Neuronal stem cell (in vitro differentiated cells): ENCODE measurements at regions not wholly inside any gene's neighbourhood (a gene's known extent, or its start where the extent isn't known, plus 50 kb on each side); places are given as distances from the start of the nearest gene placed in this dataset.

Source experiments
- DNase-seq: peaks from one replicate; pipeline ENCODE4 v3.0.0-alpha.2; 2013; ENCODE audit warnings: low spot score
- H2AFZ ChIP-seq: one replicate; pipeline ENCODE4 v1.6.1; 2013; ENCODE audit warnings: mild to moderate bottlenecking, low read length, inconsistent platforms
- H2AK5ac ChIP-seq: 2 replicates; pipeline ENCODE4 v1.6.1; 2013; ENCODE audit warnings: low read depth, mild to moderate bottlenecking, inconsistent platforms, low read length, moderate library complexity, mixed read lengths
- H2BK120ac ChIP-seq: 2 replicates; pipeline ENCODE4 v1.6.1; 2013; ENCODE audit warnings: low read depth, mild to moderate bottlenecking, inconsistent platforms, low read length, moderate library complexity, mixed read lengths
- H2BK12ac ChIP-seq: one replicate; pipeline ENCODE4 v1.6.1; 2013; ENCODE audit warnings: low read length, inconsistent platforms
- H2BK15ac ChIP-seq: 2 replicates; pipeline ENCODE4 v1.6.1; 2013; ENCODE audit warnings: mild to moderate bottlenecking, low read length, inconsistent platforms, mixed read lengths
- H2BK5ac ChIP-seq: one replicate; pipeline ENCODE4 v1.6.1; 2013; ENCODE audit warnings: inconsistent platforms, mild to moderate bottlenecking, low read length, moderate library complexity
- H3K14ac ChIP-seq: one replicate; pipeline ENCODE4 v1.6.1; 2013; ENCODE audit warnings: low read length, inconsistent platforms
- H3K18ac ChIP-seq: 2 replicates; pipeline ENCODE4 v1.6.1; 2013; ENCODE audit warnings: low read length, inconsistent platforms
- H3K23ac ChIP-seq: 2 replicates; pipeline ENCODE4 v1.6.1; 2013; ENCODE audit warnings: low read depth, mild to moderate bottlenecking, mixed read lengths, low read length, inconsistent platforms; ENCODE audit not compliant: poor library complexity
- H3K27ac ChIP-seq: replicated peaks from 3 replicates; pipeline ENCODE4 v1.5.1; 2013; ENCODE audit warnings: low read length, inconsistent platforms
- H3K27me3 ChIP-seq, 3 experiments: 2 replicates each; pipeline ENCODE4 v1.6.1; 2013; ENCODE audit warnings: low read length in 3 of 3, mild to moderate bottlenecking in 2 of 3, inconsistent platforms in 1 of 3, low read depth in 1 of 3, mixed read lengths in 1 of 3, moderate library complexity in 1 of 3; ENCODE audit not compliant: control insufficient read depth in 3 of 3, insufficient read depth in 3 of 3
- H3K36me3 ChIP-seq, 2 donors: replicated peaks in 1 of 2; 2 replicates each; pipeline ENCODE4 v1.6.1; 2013; ENCODE audit warnings: low read length in 2 of 2; ENCODE audit not compliant: control insufficient read depth in 2 of 2, insufficient read depth in 2 of 2
- H3K4ac ChIP-seq: 2 replicates; pipeline ENCODE4 v1.6.1; 2013; ENCODE audit warnings: inconsistent platforms, mild to moderate bottlenecking, low read length, moderate library complexity
- H3K4me1 ChIP-seq, 2 donors: 1 replicate in 1 of 2; 2 replicates in 1 of 2; pipeline ENCODE4 v1.6.1; 2013; ENCODE audit warnings: low read length in 2 of 2, low read depth in 1 of 2; ENCODE audit not compliant: control insufficient read depth in 2 of 2, insufficient read depth in 1 of 2
- H3K4me2 ChIP-seq: one replicate; pipeline ENCODE4 v1.6.1; 2013; ENCODE audit warnings: mild to moderate bottlenecking, low read length, inconsistent platforms; ENCODE audit not compliant: insufficient read depth, poor library complexity, severe bottlenecking
- H3K4me3 ChIP-seq, 2 donors: 2 replicates each; pipeline ENCODE4 v1.5.1; 2013; ENCODE audit warnings: low read length in 2 of 2, mild to moderate bottlenecking in 2 of 2, inconsistent platforms in 1 of 2, moderate library complexity in 1 of 2
- H3K79me1 ChIP-seq: one replicate; pipeline ENCODE4 v1.6.1; 2013; ENCODE audit warnings: low read depth, mild to moderate bottlenecking, inconsistent platforms, low read length, moderate library complexity
- H3K9ac ChIP-seq: one replicate; pipeline ENCODE4 v1.6.1; 2013; ENCODE audit warnings: mild to moderate bottlenecking, low read depth, low read length, inconsistent platforms; ENCODE audit not compliant: poor library complexity
- H3K9me3 ChIP-seq, 2 donors: replicated peaks in 1 of 2; 2 replicates each; pipeline versions ENCODE3 to v1.6.1; 2013; ENCODE audit warnings: low read length in 2 of 2, mild to moderate bottlenecking in 2 of 2, inconsistent platforms in 1 of 2, low read depth in 1 of 2, mixed read lengths in 1 of 2, moderate library complexity in 1 of 2; ENCODE audit not compliant: control insufficient read depth in 2 of 2, insufficient read depth in 1 of 2
- H4K8ac ChIP-seq: one replicate; pipeline ENCODE4 v1.6.1; 2013; ENCODE audit warnings: low read depth, mild to moderate bottlenecking, inconsistent platforms, low read length, moderate library complexity
- H4K91ac ChIP-seq: one replicate; pipeline ENCODE4 v1.6.1; 2013; ENCODE audit warnings: low read length, low read depth, mild to moderate bottlenecking, inconsistent platforms; ENCODE audit not compliant: poor library complexity
- WGBS, 2 donors: extraction: QIAGEN DNeasy Blood & Tissue Kit; methylation state at CpG; one replicate each; pipeline ENCODE4 v1.1.7; 2013; ENCODE audit warnings: missing lambda C conversion rate in 2 of 2, mixed read lengths in 1 of 2; ENCODE audit not compliant: insufficient read length in 2 of 2, insufficient replicate concordance in 1 of 2; ENCODE audit errors: extremely low coverage in 2 of 2; 5-methylcytosine and 5-hydroxymethylcytosine counted together

- H2BK120ac ChIP-seq = no peak overlapping the region
- no peak overlapping the region for H3K9ac ChIP-seq
- no peak overlapping the region for H2AFZ ChIP-seq
- no peak overlapping the region for H4K91ac ChIP-seq
- no peak overlapping the region for H3K18ac ChIP-seq
- H3K27ac ChIP-seq = no peak overlapping the region
- no peaks in the 10 kb centered on the region for H3K79me1 ChIP-seq
- H3K4me3 ChIP-seq = no peak overlapping the region
- H3K23ac ChIP-seq = no peak overlapping the region
- no peak overlapping the region for H2AK5ac ChIP-seq
- no peak overlapping the region for H3K4ac ChIP-seq
- H3K36me3 ChIP-seq = no peaks in the 10 kb centered on the region
- no peak overlapping the region for H4K8ac ChIP-seq
- no peak overlapping the region for H3K4me2 ChIP-seq
- H3K4me1 ChIP-seq = peaks cover 0 to 6% of the 10 kb centered on the region in 2 donors
- H2BK15ac ChIP-seq = no peak overlapping the region
- no peak overlapping the region for H2BK5ac ChIP-seq
- H3K14ac ChIP-seq = no peak overlapping the region
- no peaks in the 10 kb centered on the region for H3K27me3 ChIP-seq
- no peak for DNase-seq
- H3K9me3 ChIP-seq = no peaks in the 10 kb centered on the region
- H2BK12ac ChIP-seq = no peak overlapping the region
These were observed 1109.3 kb downstream of the MAT2B start for GRCh38 chr5:164614707-164615106.

- Histone ChIP-seq H3K27me3 (no peaks in the 10 kb centered on the region), H4K91ac (no peak overlapping the region), H2BK15ac (no peak overlapping the region), H3K4me3 (no peak overlapping the region), H2BK5ac (no peak overlapping the region), H3K18ac (no peak overlapping the region), H2AFZ (no peak overlapping the region), H3K4ac (no peak overlapping the region), H2AK5ac (no peak overlapping the region), H3K4me2 (no peak overlapping the region), H3K4me1 (peaks cover 3 to 10% of the 10 kb centered on the region in 2 donors), H3K9me3 (no peaks in the 10 kb centered on the region), H3K23ac (no peak overlapping the region), H3K14ac (no peak overlapping the region), H3K9ac (no peak overlapping the region), H3K36me3 (no peaks in the 10 kb centered on the region), H2BK120ac (no peak overlapping the region), H3K79me1 (no peaks in the 10 kb centered on the region), H4K8ac (no peak overlapping the region), H2BK12ac (no peak overlapping the region), H3K27ac (no peak overlapping the region)
- no peak for DNase-seq
- no CpG with 5 or more reads among the region's 5 CpGs for WGBS, 2 donors
These were observed 1111.9 kb downstream of the MAT2B start for GRCh38 chr5:164617290-164617689.

GRCh38 chr5:164627021-164627420 lies 1121.6 kb downstream of the MAT2B start:
- no peak overlapping the region for H3K4me3 ChIP-seq
- no peak overlapping the region for H3K4me2 ChIP-seq
- H3K27me3 ChIP-seq = no peaks in the 10 kb centered on the region
- no CpG with 5 or more reads among the region's 4 CpGs for WGBS, 2 donors
- H3K23ac ChIP-seq = no peak overlapping the region
- no peak overlapping the region for H3K14ac ChIP-seq
- no peak overlapping the region for H2BK5ac ChIP-seq
- no peaks in the 10 kb centered on the region for H3K4me1 ChIP-seq
- no peak overlapping the region for H4K8ac ChIP-seq
- H3K4ac ChIP-seq = no peak overlapping the region
- no peaks in the 10 kb centered on the region for H3K79me1 ChIP-seq
- no peaks in the 10 kb centered on the region for H3K36me3 ChIP-seq
- no peak overlapping the region for H2BK120ac ChIP-seq
- no peak for DNase-seq
- H2AK5ac ChIP-seq = no peak overlapping the region
- H2AFZ ChIP-seq = no peak overlapping the region
- H2BK15ac ChIP-seq = no peak overlapping the region
- H3K27ac ChIP-seq = no peak overlapping the region
- no peak overlapping the region for H4K91ac ChIP-seq
- no peaks in the 10 kb centered on the region for H3K9me3 ChIP-seq
- no peak overlapping the region for H2BK12ac ChIP-seq
- H3K9ac ChIP-seq = no peak overlapping the region
- no peak overlapping the region for H3K18ac ChIP-seq

- H3K4ac ChIP-seq = no peak overlapping the region
- no peak overlapping the region for H2BK15ac ChIP-seq
- H4K8ac ChIP-seq = no peak overlapping the region
- no CpG with 5 or more reads among the region's 1 CpG for WGBS, 2 donors
- no peak overlapping the region for H4K91ac ChIP-seq
- no peak overlapping the region for H2BK5ac ChIP-seq
- H3K4me3 ChIP-seq = no peak overlapping the region
- no peak for DNase-seq
- H3K79me1 ChIP-seq = no peaks in the 10 kb centered on the region
- no peaks in the 10 kb centered on the region for H3K27me3 ChIP-seq
- no peaks in the 10 kb centered on the region for H3K4me1 ChIP-seq
- no peak overlapping the region for H2BK12ac ChIP-seq
- no peak overlapping the region for H3K18ac ChIP-seq
- no peak overlapping the region for H2AK5ac ChIP-seq
- no peak overlapping the region for H3K4me2 ChIP-seq
- H2AFZ ChIP-seq = no peak overlapping the region
- H3K14ac ChIP-seq = no peak overlapping the region
- no peak overlapping the region for H2BK120ac ChIP-seq
- H3K27ac ChIP-seq = no peak overlapping the region
- H3K36me3 ChIP-seq = no peaks in the 10 kb centered on the region
- no peak overlapping the region for H3K23ac ChIP-seq
- H3K9ac ChIP-seq = no peak overlapping the region
- H3K9me3 ChIP-seq = no peaks in the 10 kb centered on the region
These were observed 1131.0 kb downstream of the MAT2B start for GRCh38 chr5:164636456-164636855.
